NCI-H69 (cell line): ENCODE measurements at regions not wholly inside any gene's neighbourhood (a gene's known extent, or its start where the extent isn't known, plus 50 kb on each side); places are given as distances from the start of the nearest gene placed in this dataset.
"Not testable (repeated sequence)": the region's sequence is repeated elsewhere in the genome, so short reads cannot be mapped to it uniquely, and the experiment has no call there.

ENCODE experiments used
- DNase-seq: peaks from one replicate; lab custom pipeline; 2025; lab: John Stamatoyannopoulos, UW

GRCh38 chr6:144888621-144889020 lies 603.5 kb downstream of the UTRN start:
- peak; percentile 72 for DNase-seq

DNA sequence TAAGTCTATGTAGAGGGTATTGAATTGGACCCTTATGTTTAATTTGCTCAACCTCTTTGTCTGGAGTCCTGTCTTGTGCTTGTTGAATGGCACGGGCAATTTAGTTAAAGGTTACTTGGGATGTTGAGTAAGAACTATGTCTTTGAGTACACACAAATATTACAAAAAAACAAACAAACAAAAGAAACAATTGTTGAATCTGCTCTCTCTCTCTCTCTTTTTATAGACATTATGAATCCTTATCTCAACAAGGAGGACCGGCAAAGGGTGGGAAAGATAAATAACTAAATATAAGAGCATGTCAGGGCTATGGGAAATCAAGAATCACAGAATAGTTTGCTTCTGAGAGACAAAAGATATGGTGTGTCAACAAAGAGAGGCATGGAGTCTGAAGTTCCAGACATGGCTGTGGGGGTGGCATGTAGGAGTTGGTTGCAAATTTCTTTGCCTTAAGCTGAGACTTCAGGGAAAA lies 608.6 kb downstream of the UTRN start:
- no peak for DNase-seq

DNA sequence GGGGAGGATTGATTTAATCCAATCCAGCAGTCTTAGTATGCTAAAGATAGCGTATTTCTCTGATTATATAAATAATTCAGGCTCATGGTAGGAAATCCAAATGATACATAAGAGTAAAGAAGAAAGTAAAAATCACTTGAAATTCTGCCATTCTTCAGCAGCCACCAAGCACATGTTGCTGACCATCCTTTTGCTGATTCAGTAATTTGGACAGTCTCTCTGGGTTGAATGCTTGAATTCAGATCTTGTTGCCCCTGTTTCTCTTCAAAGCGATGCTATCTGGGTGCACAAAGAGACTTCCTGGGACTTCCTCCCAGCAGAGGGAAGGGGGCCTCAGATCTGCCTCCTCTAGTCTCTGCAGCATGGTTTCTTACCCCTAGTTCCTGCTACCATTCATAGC lies 609.1 kb downstream of the UTRN start:
- no peak for DNase-seq

- DNase-seq: peak; percentile 99
Observed at GRCh38 chr6:144895313-144896278, 610.5 kb downstream of the UTRN start.

DNA sequence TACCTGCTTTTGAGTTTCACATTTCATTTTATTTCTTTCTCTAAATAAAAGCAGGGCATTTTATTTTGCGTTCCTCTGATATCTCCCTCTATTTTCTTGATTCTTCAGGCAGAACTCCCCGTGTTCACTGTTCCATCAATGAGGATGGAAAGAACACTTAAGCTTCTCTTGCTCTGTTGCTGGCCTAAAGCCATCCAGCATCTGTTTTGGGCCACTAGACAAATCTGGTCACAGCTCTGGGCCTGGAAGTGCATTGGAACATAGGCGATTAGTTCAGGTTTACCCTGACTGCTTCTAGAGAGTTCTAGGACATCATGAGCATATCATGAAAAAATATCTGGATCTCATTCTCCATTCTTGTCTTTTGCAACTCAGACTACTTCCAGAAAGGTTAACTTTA lies 611.2 kb downstream of the UTRN start:
- peak; percentile 92 for DNase-seq

- peak; percentile 86 for DNase-seq
Observed at GRCh38 chr6:144896871-144897270, 611.7 kb downstream of the UTRN start.

GRCh38 chr6:144897441-144897921 lies 612.3 kb downstream of the UTRN start:
- peak; percentile 84 for DNase-seq

DNA sequence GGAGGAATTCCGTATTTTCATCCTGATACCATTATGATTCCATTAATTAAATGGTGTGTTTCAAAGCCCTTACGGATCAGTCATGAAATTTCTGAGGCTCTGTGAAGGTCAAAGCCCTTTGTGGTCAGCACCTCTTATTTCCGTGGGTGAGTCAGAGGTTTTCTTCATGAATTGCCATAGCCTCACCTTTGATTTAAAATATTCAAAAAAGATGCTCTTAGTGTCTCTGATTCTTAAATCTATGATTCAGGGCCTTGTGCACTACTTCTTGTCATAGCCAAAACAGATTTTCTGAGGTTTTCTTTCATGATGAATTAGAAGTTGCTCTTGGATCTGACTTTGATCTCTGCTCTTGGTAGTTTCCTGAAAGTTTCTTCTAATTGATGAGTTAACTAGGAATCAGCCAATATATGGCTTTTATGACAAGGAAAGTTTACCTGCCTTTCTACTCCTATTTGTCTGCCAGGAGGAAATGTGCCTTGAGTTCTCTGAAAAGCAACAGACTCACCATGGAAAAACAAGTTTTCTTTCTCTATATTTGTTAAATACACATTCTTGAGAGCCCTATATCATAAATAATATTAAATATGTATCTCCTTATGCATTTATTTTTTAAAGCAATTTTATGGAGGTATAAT lies 613.0 kb downstream of the UTRN start:
- no peak for DNase-seq

DNA sequence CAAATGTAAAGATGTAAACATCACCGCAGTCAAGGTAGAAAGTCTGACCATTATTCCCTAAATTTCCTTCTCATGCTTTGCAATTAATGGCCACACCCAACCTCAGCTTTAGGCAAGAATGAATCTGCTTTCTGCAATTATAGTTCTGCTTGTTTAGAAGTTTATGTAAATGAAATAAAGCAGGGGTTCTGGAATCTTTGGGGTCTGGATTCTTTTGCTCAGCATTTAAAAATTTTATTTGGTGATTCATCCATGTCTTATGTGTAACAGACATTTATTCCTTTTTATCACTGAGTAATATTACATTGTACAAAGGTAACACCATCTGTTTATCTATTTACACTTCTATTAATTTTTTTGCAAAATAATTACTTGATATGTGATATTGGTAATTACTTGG lies 613.6 kb downstream of the UTRN start:
- DNase-seq: peak; percentile 63

DNA sequence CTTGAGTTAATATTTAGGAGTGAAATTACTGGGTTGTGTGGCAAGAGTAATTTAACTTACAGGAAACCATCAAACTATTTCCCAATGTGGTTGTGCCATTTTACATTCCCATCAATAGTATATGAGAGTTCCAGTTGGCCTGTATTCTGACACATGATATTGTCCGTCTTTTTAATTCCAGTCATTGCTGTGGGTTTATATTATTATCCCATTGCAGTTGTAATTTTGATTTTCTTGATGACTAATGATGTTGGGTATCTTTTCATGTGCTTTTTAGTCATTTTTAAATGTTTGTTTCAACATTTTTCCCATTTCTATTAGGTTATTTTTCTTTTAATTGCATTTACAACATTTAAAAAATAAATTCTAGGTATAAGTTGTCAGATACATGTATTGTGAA lies 614.0 kb downstream of the UTRN start:
- DNase-seq: peak; percentile 63

DNA sequence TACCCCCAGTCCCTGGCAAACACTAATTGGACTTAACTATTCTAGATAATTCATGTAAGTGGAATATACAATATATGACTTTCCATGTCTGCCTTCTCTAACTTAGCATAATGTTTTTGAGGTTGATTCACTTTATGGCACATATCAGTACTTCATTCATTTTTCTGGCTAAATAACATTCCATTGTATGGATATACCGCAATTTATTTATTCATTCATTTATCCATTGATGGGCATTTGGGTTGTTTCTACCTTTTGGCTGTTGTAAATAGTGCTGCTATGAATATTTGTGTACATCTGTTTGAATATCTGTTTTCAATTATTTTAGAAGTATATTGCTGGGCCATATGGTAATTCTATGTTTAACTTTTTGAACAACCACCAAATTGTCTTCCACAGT lies 616.3 kb downstream of the UTRN start:
- DNase-seq: no peak

DNA sequence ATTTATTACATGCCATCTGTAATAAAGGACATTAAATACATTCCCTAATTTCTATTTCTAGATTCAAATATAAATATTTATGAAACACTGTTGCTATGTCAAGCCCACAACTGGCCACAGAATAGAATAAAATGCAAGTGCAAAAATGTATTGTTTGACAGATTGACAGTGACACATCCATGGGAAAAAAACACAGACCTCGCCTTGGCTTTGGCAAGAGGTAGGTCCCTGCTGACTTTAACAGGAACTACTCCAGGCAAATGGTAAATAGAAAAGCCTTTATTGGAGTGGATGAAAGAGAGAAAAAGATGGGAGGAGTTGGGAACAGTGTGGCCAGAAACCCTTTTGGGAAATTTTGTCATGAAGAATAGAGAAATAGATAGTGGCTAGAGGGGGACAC lies 622.9 kb downstream of the UTRN start:
- DNase-seq: no peak

DNA sequence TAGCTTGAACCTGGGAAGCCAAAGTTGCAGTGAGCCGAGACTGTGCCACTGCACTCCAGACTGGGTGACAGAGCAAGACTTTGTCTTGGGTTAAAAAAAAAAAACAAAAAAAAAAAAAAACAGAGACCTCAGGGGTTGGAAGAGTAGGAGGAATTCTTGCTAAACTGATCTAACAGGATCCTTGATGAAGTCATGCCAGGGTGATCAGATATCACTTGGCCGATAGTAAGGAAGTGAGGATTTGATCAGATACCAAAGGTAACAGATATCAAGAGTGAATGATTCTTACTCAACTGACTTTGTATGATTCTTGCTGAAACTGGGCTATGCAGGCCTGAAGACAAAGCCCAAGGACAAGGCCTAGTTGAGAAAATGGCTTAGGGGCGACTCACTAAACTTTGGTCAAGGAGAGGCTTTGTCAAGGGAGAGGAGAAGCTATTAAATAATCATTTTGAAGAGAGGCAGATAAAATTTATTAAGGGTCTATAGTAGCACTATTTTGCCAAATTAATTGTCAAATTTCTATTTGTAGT lies 624.7 kb downstream of the UTRN start:
- no peak for DNase-seq

DNA sequence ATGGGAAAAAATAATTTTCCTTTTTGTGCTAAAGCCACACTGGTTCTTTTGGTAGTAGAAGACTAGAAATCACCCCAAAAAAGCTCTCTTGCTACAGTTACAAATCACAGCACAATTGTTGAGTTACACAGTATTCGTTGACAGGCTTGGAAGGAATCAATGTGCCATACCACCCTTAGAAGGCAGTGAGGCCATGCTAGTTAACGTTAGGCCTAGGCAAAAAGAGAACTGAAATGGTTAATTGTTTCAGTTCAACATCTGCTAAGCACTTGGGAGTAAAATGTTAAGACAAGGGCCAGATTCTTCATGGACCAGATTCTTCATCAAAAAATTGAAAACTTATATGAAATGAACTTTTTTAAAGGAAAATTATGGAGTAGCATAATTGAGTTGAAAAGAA lies 626.2 kb downstream of the UTRN start:
- DNase-seq: no peak

DNA sequence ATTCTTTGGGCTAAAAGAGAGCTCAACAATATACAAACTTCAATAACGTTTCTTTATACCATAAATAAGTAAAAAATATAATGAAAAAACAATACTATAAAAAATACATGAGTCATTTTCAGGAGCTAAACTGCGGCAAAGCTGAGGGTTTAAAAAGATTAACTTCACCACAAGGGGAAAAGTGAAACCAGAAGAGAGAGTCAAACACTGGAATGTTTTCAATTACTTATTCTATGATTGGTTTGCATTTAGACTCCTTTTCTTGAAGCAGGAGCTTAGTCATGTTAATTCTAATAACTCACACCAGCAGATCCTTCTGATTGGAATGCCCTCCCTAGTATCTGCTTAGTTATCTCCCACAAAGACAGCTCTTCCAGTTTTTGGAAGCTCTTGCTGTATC lies 627.3 kb downstream of the UTRN start:
- no peak for DNase-seq

GRCh38 chr6:144918073-144918472 lies 632.9 kb downstream of the UTRN start:
- no peak for DNase-seq

DNA sequence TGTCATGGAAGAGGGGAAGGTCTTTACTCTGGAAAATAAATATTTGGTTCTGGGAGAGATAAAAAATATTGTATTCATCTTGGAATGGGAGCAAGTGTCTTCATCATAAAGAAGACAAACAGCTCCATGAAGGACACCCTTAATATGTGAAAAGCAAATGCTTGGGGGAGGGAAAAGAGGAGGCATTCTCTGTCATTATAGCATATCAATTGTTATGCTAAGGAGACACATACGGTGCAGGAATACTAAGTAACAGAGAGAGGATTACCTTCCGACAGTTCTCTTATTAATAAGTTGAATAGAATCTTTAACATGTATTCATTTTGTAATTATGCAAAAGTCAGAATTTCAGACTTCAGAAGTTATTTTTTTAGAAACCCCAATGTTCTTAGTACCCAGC lies 634.4 kb downstream of the UTRN start:
- no peak for DNase-seq

GRCh38 chr6:144920391-144920961 lies 635.3 kb downstream of the UTRN start:
- DNase-seq: no peak

DNA sequence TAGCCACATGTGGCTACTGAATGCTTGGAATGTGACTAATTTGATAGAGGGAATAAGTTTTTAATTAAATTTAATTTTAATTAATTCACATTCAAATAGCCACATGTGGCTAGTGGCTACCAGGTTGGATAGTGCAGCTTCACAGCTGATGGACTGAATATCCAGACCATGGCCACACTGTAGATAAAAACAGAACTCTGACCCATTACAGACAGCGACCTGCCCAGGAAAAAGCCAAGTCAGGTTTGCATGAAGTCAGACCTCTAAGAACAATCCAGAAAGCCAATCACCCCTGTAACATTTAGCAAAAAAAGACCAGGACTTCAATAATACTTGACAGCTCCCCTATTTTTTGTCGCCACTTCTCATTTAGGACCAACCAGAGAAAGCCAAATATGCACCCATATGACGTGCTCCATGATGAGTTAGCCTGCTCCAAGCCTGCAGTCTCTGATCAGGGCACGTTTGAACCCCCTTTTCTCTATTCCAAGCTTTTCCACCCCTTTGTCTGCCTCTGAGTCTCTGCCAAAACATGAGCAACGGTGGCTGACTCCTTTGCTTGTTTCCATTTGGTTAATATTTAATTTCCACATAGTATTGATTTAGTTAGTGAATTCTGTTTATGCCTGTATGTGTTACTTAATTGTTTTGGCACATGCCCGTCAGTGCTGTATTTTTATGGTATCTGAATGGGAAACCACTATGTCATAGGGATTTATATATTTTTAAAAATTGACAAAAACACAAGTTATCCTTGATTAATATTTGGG lies 636.3 kb downstream of the UTRN start:
- no peak for DNase-seq

- peak; percentile 25 for DNase-seq
Observed at GRCh38 chr6:144922120-144922722, 637.1 kb downstream of the UTRN start.

DNA sequence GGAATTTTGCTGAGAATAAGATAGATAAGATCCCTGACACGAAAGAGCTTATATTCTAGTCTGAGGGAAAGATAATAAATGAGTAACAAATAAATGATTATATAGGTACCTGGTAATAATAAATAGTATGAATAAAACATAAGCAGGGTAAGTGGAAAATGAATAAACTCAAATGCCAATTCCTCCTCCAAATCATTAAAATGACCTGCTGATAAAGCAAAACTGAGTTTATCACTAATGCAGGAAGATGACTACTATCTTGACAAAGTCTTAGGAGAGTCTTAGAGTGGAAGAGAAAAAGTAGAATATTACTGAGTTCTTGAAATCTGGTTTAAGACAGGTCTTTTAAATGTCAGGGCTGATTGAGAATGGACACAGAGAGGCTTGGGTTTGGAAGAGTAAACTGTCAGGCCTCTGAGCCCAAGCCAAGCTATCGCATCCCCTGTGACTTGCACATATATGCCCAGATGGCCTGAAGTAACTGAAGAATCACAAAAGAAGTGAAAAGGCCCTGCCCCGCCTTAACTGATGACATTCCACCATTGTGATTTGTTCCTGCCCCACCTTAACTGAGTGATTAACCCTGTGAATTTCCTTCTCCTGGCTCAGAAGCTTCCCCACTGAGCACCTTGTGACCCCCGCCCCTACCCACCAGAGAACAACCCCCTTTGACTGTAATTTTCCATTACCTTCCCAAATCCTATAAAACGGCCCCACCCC lies 637.8 kb downstream of the UTRN start:
- DNase-seq: not testable (repeated sequence)
